HuH-7.5 (cell line): ENCODE measurements at regions not wholly inside any gene's neighbourhood (a gene's known extent, or its start where the extent isn't known, plus 50 kb on each side); places are given as distances from the start of the nearest gene placed in this dataset.
A peak's percentile ranks its signal among the peaks of the same experiment; 100 is the strongest.
"Not testable (repeated sequence)": the region's sequence is repeated elsewhere in the genome, so short reads cannot be mapped to it uniquely, and the experiment has no call there.

Source experiments
- DNase-seq: peaks from one replicate; pipeline ENCODE4 v3.0.0; 2011; ENCODE audit warnings: low spot score

DNA sequence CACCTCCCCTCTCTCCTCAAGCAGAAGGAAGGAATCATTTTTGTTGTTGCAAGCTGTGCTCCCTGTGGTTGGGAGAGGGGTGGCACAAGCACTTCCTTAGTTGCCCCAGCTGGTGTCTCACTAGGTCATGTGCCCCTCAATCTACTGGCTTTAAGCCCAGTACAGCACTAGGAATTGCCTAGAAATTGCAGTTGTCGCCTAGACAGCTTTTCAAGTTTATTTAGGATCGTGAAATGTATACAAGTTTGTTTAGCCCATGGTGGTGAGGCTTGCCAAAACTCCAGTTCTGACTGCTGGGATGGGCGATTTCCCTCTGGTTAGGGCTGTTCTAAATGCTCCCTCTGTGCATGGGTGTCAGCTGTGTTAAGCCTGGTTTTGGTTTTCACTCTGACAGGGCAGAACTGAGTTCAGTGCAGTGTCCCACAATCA, 126.8 kb upstream of the ZNF644 start:
- DNase-seq, result no peak

DNA sequence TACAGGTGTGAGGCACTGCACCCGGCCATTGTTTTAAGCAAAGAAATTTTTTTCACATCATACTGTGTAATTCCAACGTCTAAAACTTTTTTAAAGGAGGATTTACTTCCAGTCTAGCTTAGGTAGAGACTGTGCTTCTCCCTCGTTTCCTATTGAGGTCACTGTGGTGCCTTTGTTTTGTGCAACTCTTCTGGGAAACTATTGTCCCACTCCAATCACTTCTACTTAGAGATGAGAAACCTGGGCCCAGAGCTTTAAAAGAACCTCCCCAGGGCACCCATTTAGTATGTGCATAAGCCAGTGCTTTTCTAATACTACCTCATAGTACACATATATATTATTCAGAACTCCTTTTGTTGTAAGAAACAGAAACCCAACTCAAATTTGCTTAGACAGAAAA, 120.0 kb upstream of the ZNF644 start:
- DNase-seq, result no peak

DNA sequence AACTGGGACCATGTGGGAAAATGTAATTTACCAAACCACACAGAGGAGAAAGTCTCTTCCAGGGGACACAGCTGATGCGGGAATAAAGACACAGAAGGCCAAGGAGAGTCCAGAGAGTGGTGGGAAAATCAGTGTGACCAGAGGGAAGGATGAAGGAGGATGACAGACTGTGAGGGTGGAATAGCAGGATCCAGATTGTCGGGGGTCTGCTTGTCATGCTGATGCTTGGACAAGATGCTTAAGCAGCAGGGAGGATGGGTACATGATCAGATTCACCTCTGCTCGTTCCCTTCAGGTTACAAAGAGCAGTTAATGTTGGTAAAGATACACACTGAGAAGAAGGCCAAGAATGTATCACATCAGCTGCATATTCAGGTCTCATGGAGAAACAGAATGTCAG, 117.1 kb upstream of the ZNF644 start:
- no peak for DNase-seq

DNA sequence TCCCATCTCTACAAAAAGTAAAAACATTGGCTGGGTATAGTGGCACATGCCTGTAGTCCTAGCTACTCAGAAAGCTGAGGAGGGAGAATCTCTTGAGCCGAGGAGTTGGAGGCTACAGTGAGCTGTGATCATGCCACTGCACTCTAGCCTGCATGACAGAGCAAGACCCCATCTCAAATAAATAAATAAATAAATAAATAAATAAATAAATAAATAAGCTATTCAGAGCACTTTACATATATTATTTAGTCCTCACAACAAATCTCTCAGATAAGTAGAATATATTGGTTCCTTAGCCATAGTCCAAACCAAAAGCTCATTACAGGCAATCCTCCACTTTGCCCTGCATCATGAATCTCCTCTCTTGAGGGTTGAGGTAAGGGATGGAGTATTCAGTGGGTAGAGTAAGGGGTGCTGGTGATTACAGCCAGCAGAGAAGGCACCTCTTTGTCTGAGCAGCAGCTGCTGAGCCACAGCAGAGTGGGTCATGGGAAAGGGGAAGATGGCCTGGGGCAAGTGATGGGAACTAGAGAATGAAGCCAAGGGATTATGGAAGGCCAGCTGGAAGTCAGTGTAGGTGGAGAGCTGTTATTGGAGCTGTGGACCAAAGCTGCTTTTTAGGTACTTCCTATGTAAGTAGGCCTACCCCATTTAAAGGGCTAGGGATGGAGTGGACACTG, 115.5 kb upstream of the ZNF644 start:
- no peak for DNase-seq

DNA sequence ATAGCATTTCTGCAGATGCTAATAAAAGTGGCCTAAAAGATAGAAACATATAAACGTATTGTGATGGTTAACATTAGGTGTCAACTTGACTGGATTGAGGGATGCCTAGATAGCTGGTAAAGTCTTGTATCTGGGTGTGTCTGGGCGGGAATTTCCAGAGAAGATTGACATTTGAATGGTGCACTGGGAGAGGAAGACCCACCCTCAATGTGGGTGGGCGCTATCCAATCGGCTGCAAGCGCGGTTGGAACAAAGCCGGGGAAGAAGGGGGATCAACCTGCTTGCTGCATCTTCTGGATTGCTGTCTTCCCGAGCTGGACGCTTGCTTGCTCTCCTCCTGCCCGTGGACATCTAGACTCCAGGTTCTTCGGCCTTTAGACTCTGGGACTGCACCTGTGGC, 114.0 kb upstream of the ZNF644 start:
- DNase-seq, result no peak

DNA sequence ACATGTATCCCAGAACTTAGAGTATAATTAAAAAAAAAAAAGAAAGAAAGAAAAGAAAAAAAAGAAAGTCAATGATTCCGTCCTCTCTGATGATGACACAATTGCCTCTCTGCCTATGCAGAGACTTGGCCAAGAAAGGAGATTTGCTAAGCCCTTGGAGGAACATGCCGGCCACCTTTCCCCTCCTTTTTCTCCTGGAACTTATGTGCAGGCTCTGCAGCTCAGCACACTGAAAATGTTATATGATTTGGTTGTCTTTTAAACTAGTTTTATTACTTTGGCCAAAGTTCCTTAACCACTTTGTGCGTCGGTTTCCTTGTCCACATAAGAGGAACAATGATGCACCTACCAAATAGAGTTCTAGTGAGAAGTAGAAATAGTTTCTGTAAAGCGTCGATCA, 111.4 kb upstream of the ZNF644 start:
- DNase-seq, result no peak

DNA sequence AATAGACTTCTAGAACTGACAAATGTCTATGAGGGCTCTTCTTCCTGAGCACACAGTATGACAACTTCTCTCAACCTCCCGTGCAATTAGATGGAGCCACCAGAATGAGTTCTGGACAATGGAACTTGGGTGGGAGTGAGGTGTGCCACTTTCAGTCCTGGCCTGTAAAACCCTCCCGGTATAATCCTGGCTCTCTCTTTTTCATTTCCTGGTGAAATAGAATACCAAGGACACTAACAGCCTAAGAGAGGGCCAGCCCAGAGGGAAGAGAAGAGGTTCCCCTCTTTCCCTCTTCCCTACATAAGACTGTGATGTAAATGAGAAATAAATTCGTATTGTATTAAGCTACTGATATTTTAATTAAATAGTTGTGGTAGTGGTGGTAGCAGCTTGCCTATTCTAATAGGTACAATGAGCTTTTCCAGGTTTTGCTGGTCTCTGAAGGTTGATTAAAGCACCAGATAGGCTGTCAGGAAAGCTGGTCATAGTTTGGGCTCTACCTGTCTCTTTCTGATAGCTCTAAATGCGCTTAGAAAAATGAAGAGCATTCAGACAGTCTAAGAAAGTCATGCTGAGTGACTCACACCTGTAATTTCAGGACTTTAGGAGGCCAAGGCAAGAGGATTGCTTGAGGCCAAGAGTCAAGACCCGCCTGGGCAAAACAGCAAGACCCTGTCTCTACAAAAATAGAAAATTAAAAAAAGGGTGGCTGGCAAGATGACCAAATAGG, 108.6 kb upstream of the ZNF644 start:
- no peak for DNase-seq

DNA sequence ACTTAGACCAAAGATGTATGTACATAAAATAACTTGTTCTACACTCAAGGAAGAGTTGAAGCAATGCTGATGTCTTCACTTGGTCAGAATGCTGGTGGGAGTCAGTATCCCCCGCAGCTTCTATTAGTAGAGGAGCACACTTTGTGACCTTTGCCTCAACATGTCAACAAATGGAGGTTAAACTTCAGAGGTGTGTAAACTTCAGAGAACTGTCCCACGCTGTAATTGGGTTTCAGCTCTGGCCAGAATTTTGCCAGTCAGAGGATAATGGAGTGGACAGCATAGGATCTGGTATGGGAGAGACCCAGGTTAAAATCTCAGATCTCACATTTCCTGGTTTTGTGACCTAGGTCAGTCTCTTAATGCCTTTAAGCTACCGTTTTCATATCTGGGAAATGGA, 107.6 kb upstream of the ZNF644 start:
- DNase-seq, result no peak

DNA sequence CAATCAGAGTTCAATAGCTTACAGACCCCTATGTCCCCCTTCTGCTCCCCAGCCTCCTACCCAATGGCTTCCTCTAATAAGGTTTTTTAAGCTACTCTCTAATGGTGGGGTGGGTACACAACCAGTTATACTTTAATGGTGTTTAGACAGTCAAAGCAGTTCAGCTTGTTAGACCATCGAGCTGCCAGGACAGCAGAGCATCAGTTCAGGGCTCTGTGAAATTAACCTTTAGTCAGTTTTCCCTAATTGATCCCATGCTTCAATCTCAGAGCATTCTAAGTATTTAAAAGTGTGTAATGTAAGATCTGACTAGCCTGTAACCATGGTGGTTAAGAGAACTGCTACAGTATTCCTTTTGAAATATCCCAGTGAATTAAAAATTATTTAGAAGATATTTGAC, 107.2 kb upstream of the ZNF644 start:
- DNase-seq, result no peak

DNA sequence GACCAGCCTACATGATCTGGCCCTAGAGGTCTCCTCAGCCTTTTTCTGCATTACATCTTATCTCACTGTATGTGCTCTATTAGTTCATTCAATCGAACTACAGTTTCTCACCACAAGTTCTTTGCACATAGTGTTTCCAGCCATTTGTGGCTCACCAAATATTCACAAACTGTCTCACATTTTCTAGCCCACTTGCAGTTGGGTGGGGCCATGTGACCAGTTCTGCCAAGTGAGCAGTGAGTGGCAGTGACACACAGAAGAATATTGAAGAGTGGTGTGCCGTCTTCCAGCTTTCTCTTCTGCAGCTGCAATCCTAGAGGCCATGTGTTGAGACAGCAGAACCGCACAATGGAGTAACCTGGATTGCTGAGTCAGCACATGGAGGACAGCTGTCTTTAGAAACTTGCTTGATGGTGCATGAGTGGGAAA, 103.2 kb upstream of the ZNF644 start:
- no peak for DNase-seq

DNA sequence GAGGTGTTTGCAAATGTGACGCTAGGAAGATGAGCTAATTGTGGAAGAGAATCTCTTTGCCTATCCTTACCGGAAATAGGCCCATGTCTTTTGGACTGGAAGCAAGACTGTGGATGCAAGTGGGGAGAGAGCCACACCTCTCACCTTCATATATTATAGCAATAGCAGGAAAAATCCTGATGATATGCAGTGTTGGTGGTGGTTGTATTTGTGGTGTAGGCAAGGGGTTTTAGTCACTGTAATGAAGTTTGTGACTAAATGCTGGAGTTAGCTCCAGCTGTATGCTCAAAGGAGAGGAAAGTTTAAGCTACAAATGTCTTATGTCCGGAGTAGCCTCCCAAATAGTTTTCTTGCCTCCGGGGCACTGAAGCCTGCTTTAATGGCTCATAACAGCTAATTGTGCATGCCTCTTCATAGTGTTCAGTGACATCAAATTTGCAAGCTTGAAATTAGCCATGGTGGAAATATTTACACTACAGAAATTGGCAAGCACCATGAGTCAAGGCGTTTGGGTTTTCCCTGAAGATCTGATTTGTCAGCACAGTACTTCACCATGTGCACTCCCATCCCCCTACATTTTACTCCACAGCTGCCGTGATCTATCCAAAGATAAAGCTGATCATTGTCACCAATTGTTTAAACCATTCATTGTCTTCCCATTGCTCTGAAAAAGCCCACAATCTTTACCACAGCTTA, 102.6 kb upstream of the ZNF644 start:
- no peak for DNase-seq

DNA sequence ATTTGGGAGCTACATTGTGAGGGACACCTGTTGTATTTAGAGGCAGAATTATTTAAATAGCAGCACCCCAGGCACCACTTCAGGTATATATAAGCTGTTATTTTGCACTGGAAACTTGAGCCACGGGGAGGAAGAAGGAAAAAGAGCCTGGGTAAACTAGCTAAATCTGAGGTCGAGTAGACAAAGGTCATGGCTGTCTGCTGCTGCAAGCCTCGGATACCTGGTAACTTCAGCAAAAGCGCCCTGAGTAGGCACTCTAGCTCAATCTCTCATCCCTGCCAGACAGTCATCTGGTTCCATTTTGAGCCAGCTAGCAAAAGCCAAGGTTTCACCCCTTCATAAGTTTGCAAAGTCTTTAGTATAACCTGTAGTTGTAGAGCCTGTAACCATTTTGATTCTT, 101.9 kb upstream of the ZNF644 start:
- no peak for DNase-seq

DNA sequence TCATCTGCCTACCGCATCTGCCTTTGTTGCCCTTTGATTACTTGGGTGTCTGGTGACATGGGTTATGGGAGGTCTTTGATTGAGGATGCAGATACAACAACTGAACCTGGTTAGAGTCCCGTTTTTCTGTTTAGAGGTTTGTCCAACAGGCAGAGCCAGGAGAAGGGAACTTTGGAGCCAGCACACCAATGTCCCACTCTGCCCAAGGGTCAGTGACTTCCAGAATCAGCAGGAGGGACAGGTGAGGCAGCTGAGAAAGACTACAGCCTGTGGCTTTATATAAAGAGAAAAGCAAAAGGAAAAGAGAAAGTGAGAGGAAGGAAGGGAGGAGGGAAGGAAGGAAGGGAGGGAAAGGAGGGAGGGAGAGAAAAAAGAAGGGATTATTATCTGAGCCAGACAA, 101.5 kb upstream of the ZNF644 start:
- DNase-seq, result no peak

DNA sequence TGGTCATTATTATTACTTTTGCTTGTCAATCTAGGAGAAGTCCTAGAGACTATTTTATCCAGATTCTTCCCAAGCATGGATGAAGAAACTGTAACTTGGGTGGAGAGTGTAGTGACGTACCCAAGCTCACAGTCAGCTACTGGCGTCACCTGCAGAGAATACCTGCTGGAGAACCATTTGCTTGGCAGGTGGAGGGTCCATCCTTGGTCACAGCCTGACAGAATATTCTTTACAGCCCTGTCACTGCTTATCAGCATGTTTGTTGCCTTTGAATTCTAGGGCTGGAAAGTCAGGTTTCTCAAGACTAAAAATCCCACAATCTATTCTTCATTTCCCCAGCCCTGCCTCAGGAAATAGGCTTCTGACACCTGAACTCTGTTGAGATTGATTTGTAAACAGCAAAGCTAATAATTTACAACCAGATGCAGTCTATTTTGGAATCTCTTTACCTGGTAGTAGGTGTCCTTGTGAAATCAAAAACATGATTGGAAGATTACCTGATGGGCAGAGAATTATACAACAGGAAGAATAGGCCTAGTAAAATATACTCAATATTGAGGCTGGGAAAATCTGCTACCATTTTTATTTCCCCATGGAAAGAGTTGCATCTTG, 100.4 kb upstream of the ZNF644 start:
- DNase-seq, result no peak

DNA sequence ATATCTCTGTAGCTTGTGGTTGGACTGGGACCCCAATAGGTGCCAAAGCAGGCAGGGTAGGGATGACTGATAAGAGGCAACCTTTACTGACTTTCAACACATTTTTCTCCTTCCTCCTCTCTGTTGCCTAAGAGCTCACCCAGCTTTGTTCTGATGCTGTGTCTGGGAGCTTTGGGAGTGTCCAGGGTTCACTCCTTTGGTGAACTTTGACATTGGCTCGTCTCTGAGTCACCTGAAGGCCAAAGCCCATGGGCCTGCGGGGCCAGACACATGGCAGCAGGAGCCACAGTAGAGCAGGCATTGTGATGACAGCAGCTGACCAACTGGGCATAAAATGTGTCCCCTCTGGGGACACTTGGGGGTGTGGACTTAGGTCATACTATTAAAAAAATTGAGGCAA, 99.5 kb upstream of the ZNF644 start:
- DNase-seq, result no peak

DNA sequence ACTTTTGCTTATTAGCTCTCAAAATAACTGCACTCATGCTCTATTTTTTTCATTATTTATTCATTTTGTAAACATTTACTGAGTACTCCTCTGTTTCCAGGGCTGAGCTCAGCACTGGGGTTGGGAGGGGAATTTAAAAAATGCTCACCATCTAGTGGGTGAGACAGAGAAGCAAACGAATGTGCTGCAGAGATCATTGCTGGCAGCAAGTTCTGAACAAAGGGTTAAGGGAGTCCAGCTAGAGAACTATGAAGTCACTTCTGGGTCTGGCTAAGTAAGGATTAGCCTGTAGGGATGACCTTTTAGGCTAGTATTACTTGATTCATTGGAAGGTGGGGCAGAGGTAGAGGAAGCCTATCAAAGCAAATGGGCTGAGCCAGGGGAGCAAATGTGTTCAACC, 99.1 kb upstream of the ZNF644 start:
- peak; percentile 11 for DNase-seq

DNA sequence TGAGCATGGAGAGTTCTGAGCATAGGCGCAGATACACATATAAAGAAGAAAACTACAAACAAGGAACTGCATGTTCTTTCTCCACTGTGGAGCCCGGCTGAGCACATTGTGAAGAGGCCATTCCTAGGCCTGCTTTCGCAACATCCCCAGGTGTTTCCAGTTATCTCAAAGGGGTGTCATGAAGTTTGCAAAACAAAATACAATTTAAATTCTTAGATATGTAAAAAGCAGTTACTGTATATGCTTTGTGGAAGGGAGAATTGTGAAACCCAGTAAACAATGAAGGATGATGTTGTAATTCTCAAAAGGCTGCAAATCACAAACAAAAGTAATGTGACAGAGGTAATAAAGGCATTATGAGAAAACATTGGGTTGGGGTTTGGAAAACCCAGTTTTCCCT, 98.6 kb upstream of the ZNF644 start:
- DNase-seq, result peak; percentile 20

DNA sequence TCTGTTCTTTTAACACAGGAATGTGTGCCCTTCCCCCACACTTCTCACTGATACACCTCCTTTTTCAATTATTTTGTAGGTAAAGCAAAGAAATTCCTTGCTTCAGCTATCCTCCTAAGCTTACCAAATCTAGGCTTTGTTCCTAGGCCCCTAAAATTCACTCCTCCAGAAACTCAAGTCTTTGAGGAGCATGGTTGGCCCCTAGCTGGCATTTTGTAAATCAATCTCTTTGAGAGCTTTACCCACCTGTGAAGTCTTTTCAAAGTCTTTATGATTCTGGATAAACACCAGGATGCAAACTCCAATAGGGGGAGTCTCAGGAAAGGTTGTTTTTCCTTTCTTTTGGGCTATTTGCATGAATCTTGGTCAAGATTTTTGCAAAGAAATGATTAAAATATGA, 82.9 kb upstream of the ZNF644 start:
- no peak for DNase-seq

DNA sequence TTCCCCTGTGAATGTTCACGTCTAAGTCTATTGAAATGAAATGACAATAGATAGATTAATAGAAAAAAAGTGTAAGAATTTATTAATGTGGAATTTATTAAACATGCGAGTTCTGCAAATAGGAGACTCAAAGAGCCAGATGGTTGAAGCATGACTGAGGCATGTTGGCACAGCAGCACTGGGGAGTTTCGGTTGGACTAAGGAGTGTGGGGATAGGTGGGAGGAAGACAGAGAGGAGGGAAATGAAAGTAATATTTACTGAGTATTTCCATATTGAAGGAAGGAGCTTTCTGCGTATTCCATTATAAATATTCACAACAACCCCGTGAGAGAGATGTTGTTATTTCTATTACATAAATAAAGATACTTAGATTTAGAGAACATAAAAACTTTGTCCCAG, 79.5 kb upstream of the ZNF644 start:
- DNase-seq, result no peak

DNA sequence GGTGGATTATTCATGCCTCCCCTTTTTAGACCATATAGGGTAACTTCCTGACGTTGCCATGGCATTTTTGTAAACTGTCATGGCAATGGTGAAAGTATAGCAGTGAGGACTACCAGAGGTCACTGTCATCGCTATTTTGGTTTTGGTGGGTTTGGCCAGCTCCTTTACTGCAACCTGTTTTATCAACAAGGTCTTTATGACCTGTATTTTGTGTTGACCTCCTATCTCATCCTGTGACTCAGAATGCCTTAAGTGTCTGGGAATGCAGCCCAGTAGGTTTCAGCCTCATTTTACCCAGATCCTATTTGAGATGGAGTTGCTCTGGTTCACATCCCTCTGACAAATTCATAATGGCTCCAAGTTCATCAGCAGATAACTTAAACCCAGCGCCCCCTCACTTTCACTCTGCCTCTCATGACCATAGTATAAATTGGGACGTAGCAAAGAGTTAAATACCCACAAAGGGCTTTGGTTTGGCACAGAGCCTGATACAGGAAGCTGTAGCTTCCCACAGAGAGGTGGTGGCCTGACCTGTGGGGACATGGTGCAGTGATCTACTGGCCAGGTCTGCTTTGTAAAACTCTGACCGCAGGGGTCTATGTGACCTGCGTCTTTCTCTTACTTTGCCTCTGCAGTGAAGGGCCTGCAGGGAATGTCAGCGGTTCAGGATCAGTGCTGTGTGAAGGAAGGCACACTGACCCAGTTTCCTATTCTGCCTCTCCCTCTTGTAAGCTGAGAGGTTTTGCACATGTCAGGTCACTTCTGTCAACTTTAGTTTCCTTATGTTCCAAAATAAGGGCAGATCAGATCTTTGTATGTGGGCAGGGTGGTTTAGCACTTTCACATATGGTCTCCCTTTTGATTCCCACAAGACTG, 78.1 kb upstream of the ZNF644 start:
- DNase-seq, result no peak

DNA sequence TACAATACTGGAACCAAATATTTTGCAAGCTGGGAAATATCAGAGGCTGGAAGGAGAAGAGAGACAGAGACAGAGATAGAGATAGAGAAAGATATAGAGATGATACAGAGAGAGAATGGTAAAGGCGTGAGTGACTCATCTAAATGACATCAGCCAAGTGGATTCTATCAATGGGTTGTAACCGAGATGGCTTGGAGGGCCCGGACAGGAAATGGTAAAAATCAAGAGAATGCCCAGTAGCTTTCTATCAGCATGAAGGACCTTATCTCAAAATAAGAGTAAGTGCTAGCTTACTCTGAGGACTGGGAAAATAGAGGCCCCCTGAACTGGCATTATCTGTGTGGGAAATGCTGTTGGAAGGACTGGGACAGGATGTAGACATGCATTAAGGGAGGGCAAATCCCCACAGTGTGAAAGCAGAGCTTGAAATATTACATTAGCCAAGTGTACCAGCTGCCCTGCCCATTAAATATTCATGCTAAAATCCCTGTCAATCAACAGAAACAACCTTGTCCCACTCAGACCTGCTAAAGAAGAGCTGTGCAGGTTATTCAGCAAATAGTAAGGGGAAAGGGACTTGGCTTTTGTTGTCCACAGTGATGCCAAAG, 76.6 kb upstream of the ZNF644 start:
- DNase-seq, result no peak

DNA sequence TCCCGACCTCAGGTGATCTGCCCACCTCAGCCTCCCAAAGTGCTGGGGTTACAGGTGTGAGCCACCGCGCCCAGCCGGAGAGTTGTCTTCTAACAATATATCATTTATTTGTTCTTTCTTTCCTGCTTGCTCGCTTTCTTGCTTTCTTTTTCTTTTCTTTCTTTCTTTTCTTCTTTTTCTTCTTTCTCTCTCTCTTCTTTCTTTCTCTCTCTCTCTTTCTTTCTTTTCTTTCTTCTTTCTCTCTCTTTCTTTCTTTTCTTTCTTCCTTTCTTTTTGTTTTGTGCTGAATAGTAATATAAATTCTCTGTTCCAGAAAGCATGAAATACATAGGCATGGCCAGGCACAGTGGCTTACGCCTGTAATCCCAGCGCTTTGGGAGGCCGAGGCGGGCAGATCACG, 73.5 kb upstream of the ZNF644 start:
- DNase-seq, result not testable (repeated sequence)
